ENCODE measurements at regions not wholly inside any gene's neighbourhood (a gene's known extent, or its start where the extent isn't known, plus 50 kb on each side); places are given as distances from the start of the nearest gene placed in this dataset.

GRCh38 chrX:65589304-65589703 lies 54.7 kb upstream of the LAS1L start:
- Histone ChIP-seq H3K9ac (ENCODE audit: insufficient read depth in 1 of 2, low read depth in 2 of 2, low read length in 2 of 2) (peak overlapping the region; percentile 66 to 75; a peak in 2 of 4 replicates), H3K27ac (ENCODE audit: extremely low read depth, low read depth, low read length) (no peak overlapping the region), H3K27me3 (ENCODE audit: control insufficient read depth in 2 of 2, insufficient read depth in 2 of 2, low read length in 2 of 2) (no peaks in the 10 kb centered on the region), H2AFZ (ENCODE audit: low read depth, low read length) (no peak overlapping the region), H4K20me1 (replicated peaks; ENCODE audit: control insufficient read depth, insufficient read depth, low read length) (no peaks in the 10 kb centered on the region), H3K4me1 (replicated peaks in 1 of 2; ENCODE audit: control insufficient read depth in 2 of 2, insufficient read depth in 2 of 2, low read length in 2 of 2) (peaks cover 9 to 17% of the 10 kb centered on the region in 2 experiments; a peak in 4 of 5 replicates), H3K4me3 (no peak overlapping the region; the same call in 1 of the 2 replicates), H3K79me2 (ENCODE audit: control insufficient read depth, insufficient read depth, low read length) (peaks cover 14% of the 10 kb centered on the region), H3K9me3 (replicated peaks; ENCODE audit: control insufficient read depth, insufficient read depth, low read depth, low read length) (no peaks in the 10 kb centered on the region), H3K36me3 (ENCODE audit: control insufficient read depth, insufficient read depth, low read length) (no peaks in the 10 kb centered on the region; the same call in 2 of the 3 replicates), H3K9me1 (ENCODE audit: control insufficient read depth, insufficient read depth, low read length) (no peaks in the 10 kb centered on the region), H3K4me2 (ENCODE audit: insufficient read depth, low read length) (peak overlapping the region; percentile 81)
- POLR2A ChIA-PET = interaction anchor here (0.5 kb wide), 1 partner anchor 409 kb away, joined by 3 read pairs; no protein-coding TSS in a partner anchor
- intact Hi-C loops (cut with micrococcal nuclease) = no loop called here
- DNase-seq (ENCODE audit: extremely low read depth in 1 of 4, low spot score in 3 of 4) (no peak), ATAC-seq (peak; percentile 38), FAIRE-seq (no peak)
- WGBS (ENCODE audit: insufficient coverage, low coverage, missing lambda C conversion rate) = 0% methylated on average over 2 of the region's 4 CpGs
- no TSS peak for BruUV-seq (replicated peaks)
- CTCF ChIA-PET (ENCODE audit: low intra/inter-chr PET ratio) = no interaction called here
- TF ChIP-seq TSC22D4 (tag; IDR thresholded peaks at IDR 0.05) (no peak), CTCF (IDR thresholded peaks at IDR 0.05 in 2 of 3, conservative IDR thresholded peaks at IDR 0.05 in 1 of 3; ENCODE audit: insufficient read depth in 2 of 3, low read depth in 1 of 3, low read length in 3 of 3) (peak in 1 of 3 experiments; percentile 13; a peak in 1 of 6 replicates)
- in situ Hi-C loops (cut with MboI) = loop anchor here (10.0 to 25.0 kb wide), 3 partner anchors 155 to 1135 kb away; no protein-coding TSS in a partner anchor

- no CpG with 5 or more reads among the region's 1 CpG for WGBS (ENCODE audit: insufficient coverage, low coverage, missing lambda C conversion rate)
- peak overlapping the region; percentile 42 for H3K4me3 ChIP-seq
- H3K9me1 ChIP-seq (ENCODE audit: control insufficient read depth, insufficient read depth, low read length) = no peaks in the 10 kb centered on the region
- FAIRE-seq (no peak), ATAC-seq (peak; percentile 35), DNase-seq (ENCODE audit: extremely low read depth in 1 of 4, low spot score in 3 of 4) (no peak)
- no peaks in the 10 kb centered on the region for H3K9me3 ChIP-seq (replicated peaks; ENCODE audit: control insufficient read depth, insufficient read depth, low read depth, low read length)
- peak overlapping the region; percentile 9; the same call in 1 of the 2 replicates for H2AFZ ChIP-seq (ENCODE audit: low read depth, low read length)
- H3K27me3 ChIP-seq (ENCODE audit: control insufficient read depth in 2 of 2, insufficient read depth in 2 of 2, low read length in 2 of 2) = no peaks in the 10 kb centered on the region
- H3K36me3 ChIP-seq (ENCODE audit: control insufficient read depth, insufficient read depth, low read length) = no peaks in the 10 kb centered on the region; the same call in 2 of the 3 replicates
- peak overlapping the region; percentile 66 to 86 for H3K9ac ChIP-seq (ENCODE audit: insufficient read depth in 1 of 2, low read depth in 2 of 2, low read length in 2 of 2)
- no peak for TF ChIP-seq ZNF175 (CRISPR knock-in tag; IDR thresholded peaks at IDR 0.05; ENCODE audit: low read depth)
- no peak for TF ChIP-seq ZNF121 (CRISPR knock-in tag; conservative IDR thresholded peaks at IDR 0.05)
- no peak for TF ChIP-seq MCM7 (IDR thresholded peaks at IDR 0.05)
- no peak for TF ChIP-seq KLF6 (CRISPR knock-in tag; IDR thresholded peaks at IDR 0.05; ENCODE audit: borderline replicate concordance)
- no peak for TF ChIP-seq PHB2 (IDR thresholded peaks at IDR 0.05; ENCODE audit: low read depth)
- no peak for TF ChIP-seq TRIM28 (IDR thresholded peaks at IDR 0.05)
- no peak for TF ChIP-seq ZNF408 (CRISPR knock-in tag; IDR thresholded peaks at IDR 0.05; ENCODE audit: low read depth)
- no peak for TF ChIP-seq ESRRA (IDR thresholded peaks at IDR 0.05; ENCODE audit: borderline replicate concordance, low read depth)
- no peak for TF ChIP-seq NR2C2 (CRISPR knock-in tag; IDR thresholded peaks at IDR 0.05)
- TF ChIP-seq NR2C2 (tag; IDR thresholded peaks at IDR 0.05) = no peak
- peaks cover 9 to 17% of the 10 kb centered on the region in 2 experiments; a peak in 4 of 5 replicates for H3K4me1 ChIP-seq (replicated peaks in 1 of 2; ENCODE audit: control insufficient read depth in 2 of 2, insufficient read depth in 2 of 2, low read length in 2 of 2)
- H3K27ac ChIP-seq (ENCODE audit: extremely low read depth, low read depth, low read length) = peak overlapping the region; percentile 70
- in situ Hi-C loops (cut with MboI) (loop anchor here (10.0 to 25.0 kb wide), 3 partner anchors 156 to 1136 kb away; no protein-coding TSS in a partner anchor), intact Hi-C loops (cut with micrococcal nuclease) (no loop called here)
- BruUV-seq (replicated peaks) = no TSS peak
- ChIA-PET POLR2A (interaction anchor here (0.5 kb wide), 1 partner anchor 409 kb away, joined by 3 read pairs; no protein-coding TSS in a partner anchor), CTCF (ENCODE audit: low intra/inter-chr PET ratio) (no interaction called here)
- peak overlapping the region; percentile 81 for H3K4me2 ChIP-seq (ENCODE audit: insufficient read depth, low read length)
- H3K79me2 ChIP-seq (ENCODE audit: control insufficient read depth, insufficient read depth, low read length) = peaks cover 14% of the 10 kb centered on the region
- no peaks in the 10 kb centered on the region for H4K20me1 ChIP-seq (replicated peaks; ENCODE audit: control insufficient read depth, insufficient read depth, low read length)
Measured at GRCh38 chrX:65588795-65589194, 54.2 kb upstream of the LAS1L start.
